ENCODE measurements at regions not wholly inside any gene's neighbourhood (a gene's known extent, or its start where the extent isn't known, plus 50 kb on each side); places are given as distances from the start of the nearest gene placed in this dataset.
A peak's percentile ranks its signal among the peaks of the same experiment; 100 is the strongest.
"Not testable (repeated sequence)": the region's sequence is repeated elsewhere in the genome, so short reads cannot be mapped to it uniquely, and the experiment has no call there.

- no peak for DNase-seq (ENCODE audit: low read depth)
Measured at GRCh38 chr6:104506429-104506828, 353.3 kb downstream of the HACE1 start.

- DNase-seq (ENCODE audit: low read depth), result no peak
Measured at GRCh38 chr6:104505838-104506237, 353.9 kb downstream of the HACE1 start.

DNA sequence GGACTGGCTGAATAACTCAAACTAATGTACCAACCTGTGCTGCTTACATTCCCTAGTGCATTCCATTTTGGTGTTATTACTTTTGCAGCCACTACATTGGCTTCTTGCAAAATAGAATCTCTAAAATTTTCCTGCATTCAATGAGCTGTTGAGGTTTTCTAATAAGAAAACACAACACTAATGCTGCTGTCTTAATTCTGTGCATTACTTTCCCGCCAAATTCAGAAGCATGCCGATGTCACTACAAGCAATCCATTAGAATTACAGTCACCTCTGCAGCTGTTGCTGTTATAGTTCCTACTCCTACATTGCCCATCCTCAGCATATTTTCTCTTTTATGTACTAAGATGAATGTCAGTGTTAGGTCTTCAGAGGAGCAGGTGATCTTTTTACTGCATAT is 359.5 kb downstream of the HACE1 start:
- no peak for DNase-seq (ENCODE audit: low read depth)

- DNase-seq (ENCODE audit: low read depth), result peak; percentile 3
Measured at GRCh38 chr6:104486035-104486434, 373.7 kb downstream of the HACE1 start.

GRCh38 chr6:104484626-104485025 is 375.1 kb downstream of the HACE1 start:
- DNase-seq (ENCODE audit: low read depth), result no peak

DNA sequence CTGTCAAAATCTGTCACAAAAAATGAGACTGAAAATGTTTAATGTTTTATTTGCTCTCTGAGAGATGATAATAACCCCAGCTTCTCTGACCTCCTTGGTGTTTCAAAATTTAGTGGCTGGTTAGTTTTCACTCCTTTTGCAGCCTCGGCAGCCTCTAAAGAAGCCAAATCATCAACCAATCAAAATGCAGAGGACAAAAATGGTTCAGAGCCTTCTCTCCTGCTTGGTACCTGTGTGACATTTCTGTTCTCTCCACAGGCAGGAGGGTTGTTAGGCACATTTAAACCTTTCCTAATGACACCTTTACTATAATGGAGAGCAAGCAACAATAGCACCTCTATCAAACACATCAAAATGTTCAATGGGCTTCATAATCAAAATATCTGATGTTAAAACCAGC is 375.5 kb downstream of the HACE1 start:
- no peak for DNase-seq (ENCODE audit: low read depth)

DNA sequence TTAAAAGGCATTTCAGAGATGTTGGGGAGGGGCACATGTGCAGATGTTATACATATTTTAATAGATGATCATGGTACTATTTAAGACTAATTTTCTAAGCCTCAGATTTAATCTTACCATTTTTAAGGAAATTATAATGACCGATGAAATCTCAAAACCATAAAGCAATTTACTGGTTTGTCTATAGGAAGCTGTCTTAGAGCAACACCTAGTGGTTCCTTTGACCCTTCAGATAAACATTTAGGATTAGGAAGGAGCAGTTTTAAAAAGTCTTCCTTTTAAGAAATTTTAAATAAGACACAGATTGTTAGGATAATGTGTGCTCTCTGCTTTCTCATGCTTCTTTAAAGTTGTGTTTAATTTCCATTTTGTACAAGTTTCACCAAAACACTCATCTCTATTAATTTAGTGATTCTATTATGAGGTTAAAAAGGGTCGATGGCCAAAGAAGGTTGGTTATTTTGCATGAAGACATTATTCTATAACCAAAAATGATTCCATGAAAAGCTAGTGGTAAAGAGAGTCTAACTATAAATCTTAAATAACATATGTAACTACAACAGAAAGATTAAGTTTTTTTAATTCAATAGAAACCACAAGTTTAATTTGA is 376.4 kb downstream of the HACE1 start:
- peak; percentile 1 for DNase-seq (ENCODE audit: low read depth)

DNA sequence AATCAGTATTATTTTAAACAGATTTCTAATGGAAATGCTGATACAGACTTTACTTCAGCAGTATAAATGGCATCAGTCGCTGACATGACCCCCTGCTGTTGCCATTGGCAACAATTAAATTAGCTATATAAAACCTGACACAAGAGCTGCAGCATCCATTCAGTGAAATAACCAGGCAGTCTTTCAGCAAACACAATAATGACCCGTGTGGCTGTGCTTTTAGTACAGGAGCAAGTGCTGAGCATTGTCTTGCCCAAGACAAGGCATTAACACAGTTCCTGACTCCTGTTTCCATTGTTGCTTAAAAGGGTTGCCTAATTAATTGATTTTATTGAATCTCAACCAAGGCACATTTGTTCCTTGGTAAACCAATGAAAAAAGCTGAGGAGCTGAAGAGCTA is 382.1 kb downstream of the HACE1 start:
- DNase-seq (ENCODE audit: low read depth), result no peak

- no peak for DNase-seq (ENCODE audit: low read depth)
Measured at GRCh38 chr6:104473021-104473429, 386.7 kb downstream of the HACE1 start.

- no peak for DNase-seq (ENCODE audit: low read depth)
Measured at GRCh38 chr6:104472021-104472901, 387.5 kb downstream of the HACE1 start.

DNA sequence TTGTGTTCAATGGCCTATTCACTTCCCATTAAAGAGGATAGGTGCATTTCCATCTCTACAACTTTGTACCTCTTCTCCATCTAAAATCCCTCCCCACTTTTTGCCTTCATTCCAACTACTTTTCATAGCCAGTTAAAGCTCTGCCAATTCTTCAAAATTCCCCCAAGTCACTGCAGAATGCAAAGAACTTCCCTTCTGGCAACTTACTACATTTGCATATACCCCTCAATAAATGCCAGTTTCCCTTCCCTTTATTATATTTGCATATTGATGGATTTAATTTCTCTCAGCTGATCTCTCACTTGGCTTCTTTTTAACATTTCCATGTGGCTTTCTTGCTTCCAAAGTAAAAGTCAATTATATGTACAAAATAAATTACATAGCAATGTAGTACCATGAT is 393.4 kb downstream of the HACE1 start:
- no peak for DNase-seq (ENCODE audit: low read depth)

GRCh38 chr6:104462811-104463599 is 396.7 kb downstream of the HACE1 start:
- DNase-seq (ENCODE audit: low read depth), result peak; percentile 4

DNA sequence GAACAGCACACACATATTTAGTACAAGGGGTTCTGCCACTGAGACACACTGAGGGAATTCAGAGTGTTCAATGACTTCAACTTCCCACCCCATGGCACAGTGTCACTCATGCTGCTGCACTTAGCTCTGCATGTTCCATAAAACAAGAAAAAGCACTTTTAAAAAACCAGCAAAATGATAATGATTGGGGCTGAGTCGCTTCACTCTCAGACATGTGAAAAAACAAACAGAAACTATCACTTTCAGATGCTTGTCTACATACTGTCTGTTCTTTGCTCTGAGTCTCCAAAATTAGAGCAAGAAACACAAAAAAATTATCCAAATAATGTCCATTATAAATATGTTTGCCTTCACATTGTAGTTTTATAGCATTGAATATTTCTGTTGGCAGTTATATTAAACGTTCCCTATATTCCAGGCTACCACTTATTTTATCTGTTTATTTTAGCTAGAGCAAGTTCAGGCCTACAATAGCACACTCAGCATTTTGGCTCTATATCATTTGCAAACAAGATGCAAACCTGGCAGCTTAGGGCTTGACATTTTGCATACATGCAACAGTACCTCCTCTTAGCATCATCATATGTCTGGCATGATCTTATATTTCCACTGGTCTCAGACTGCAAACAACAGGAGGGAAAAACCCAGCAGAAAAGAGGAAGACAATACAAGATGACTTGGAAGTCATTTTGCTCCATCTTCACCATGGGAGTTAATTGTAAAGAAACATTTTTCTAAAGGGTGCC is 398.8 kb downstream of the HACE1 start:
- no peak for DNase-seq (ENCODE audit: low read depth)

DNA sequence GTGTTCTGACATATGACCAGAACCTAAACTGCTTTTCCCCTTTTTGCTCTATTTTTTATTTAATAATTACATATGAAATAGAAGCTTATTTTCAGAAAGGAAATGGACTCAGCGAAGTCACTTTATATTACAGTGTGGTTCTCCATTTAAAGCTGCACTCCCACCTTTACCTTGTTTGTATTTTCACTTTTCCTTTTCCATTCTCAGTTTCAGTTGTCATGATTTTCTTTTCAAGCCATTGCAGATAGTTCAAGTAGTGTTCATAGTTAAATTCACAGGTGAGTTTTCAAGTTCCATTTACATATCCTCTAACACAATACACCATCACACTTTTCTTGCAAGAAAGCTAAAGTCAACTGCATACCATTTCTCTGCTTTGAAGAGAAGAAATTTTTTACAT is 400.2 kb downstream of the HACE1 start:
- DNase-seq (ENCODE audit: low read depth), result no peak

DNA sequence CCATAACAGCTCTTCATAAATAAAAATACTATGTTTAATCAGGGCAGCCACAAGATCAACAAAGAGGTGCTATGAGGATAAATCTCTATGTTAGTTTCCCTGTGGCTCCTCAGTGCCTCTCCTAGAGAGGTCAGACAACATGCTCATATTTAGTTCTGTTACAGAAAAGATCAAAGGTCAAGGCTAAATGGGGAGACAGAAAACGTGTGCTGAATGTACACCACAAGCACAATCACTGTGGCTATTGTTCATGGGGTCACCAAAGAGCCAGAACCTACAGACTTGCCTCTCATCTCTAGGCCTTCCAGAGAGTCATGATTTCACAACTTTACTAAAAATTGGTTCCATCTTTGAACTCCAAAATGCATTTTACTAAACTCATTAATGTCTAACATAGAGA is 409.8 kb downstream of the HACE1 start:
- no peak for DNase-seq (ENCODE audit: low read depth)

GRCh38 chr6:104446101-104447080 is 413.3 kb downstream of the HACE1 start:
- not testable (repeated sequence) for DNase-seq (ENCODE audit: low read depth)

DNA sequence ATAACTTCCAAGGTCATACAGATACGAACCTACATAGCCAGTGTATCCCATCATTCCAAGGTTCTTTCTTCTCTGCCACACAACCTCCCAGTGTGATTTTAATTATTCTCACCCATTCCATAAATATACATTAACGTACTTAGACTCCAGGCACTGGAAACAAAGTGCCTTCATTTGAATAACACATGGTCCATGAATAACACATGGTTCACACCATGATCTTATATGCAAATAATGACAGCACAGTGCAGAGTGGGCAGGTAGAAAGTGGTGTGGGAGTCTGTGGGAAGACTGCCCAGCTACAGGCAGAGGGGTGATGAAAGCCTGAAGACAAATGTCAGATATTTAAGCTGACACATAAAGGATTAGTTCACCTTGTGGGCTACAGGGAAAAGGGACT is 425.2 kb downstream of the HACE1 start:
- DNase-seq (ENCODE audit: low read depth), result no peak

GRCh38 chr6:104431096-104431495 is 428.6 kb downstream of the HACE1 start:
- no peak for DNase-seq (ENCODE audit: low read depth)

- DNase-seq (ENCODE audit: low read depth), result no peak
Measured at GRCh38 chr6:104428184-104428583, 431.5 kb downstream of the HACE1 start.

- DNase-seq (ENCODE audit: low read depth), result no peak
Measured at GRCh38 chr6:104423691-104424090, 436.0 kb downstream of the HACE1 start.

- DNase-seq (ENCODE audit: low read depth), result no peak
Measured at GRCh38 chr6:104421650-104422049, 438.1 kb downstream of the HACE1 start.
